AG04450 (cell line): ENCODE measurements at regions not wholly inside any gene's neighbourhood (a gene's known extent, or its start where the extent isn't known, plus 50 kb on each side); places are given as distances from the start of the nearest gene placed in this dataset.

Experiments used
- CTCF ChIA-PET: fragments of 300-600, 350-600 bp; formaldehyde crosslinking; extraction: SDS; loops from one replicate; lab custom pipeline; 2022; ENCODE audit warnings: antibody characterized with exemption, inconsistent platforms; lab: Charles Lee
- POLR2A ChIA-PET: fragments of 350-600 bp; formaldehyde crosslinking; extraction: SDS; loops from one replicate; lab custom pipeline; 2021; ENCODE audit warnings: antibody characterized with exemption, inconsistent platforms; lab: Yijun Ruan, JAX
- DNase-seq: peaks from one replicate; pipeline ENCODE4 v3.0.0-alpha.2; 2011; ENCODE audit warnings: low read depth, low spot score
- H3K27ac ChIP-seq: one replicate; pipeline ENCODE4 v1.5.1; 2012; ENCODE audit warnings: low read depth, low read length, control low read depth
- H3K27me3 ChIP-seq: one replicate; pipeline ENCODE4 v1.6.0; 2012; ENCODE audit warnings: low read length; ENCODE audit not compliant: control insufficient read depth, insufficient read depth
- H3K4me3 ChIP-seq: 2 replicates; pipeline ENCODE4 v1.5.1; 2011; ENCODE audit warnings: mild to moderate bottlenecking, low read depth, low read length, control low read depth
- H3K9me3 ChIP-seq: 2 replicates; pipeline ENCODE4 v1.5.1; 2012; ENCODE audit warnings: low read length; ENCODE audit not compliant: control insufficient read depth, insufficient read depth
- CTCF ChIP-seq: IDR thresholded peaks from 2 replicates; pipeline ENCODE4 v1.5.1; 2011; ENCODE audit warnings: low read depth, low read length, control low read depth, inconsistent platforms

GRCh38 chr6:123716506-123716905 is 79.8 kb upstream of the TRDN start:
- POLR2A ChIA-PET = no interaction called here
- Histone ChIP-seq H3K9me3 (no peaks in the 10 kb centered on the region), H3K4me3 (no peak overlapping the region), H3K27ac (no peak overlapping the region), H3K27me3 (no peaks in the 10 kb centered on the region)
- CTCF ChIA-PET = interaction anchor here (1.0 to 1.7 kb wide), 3 partner anchors 300 to 987 kb away, joined by 3 to 12 read pairs (median 10); no protein-coding TSS in a partner anchor
- no peak for DNase-seq
- no peak for TF ChIP-seq CTCF

DNA sequence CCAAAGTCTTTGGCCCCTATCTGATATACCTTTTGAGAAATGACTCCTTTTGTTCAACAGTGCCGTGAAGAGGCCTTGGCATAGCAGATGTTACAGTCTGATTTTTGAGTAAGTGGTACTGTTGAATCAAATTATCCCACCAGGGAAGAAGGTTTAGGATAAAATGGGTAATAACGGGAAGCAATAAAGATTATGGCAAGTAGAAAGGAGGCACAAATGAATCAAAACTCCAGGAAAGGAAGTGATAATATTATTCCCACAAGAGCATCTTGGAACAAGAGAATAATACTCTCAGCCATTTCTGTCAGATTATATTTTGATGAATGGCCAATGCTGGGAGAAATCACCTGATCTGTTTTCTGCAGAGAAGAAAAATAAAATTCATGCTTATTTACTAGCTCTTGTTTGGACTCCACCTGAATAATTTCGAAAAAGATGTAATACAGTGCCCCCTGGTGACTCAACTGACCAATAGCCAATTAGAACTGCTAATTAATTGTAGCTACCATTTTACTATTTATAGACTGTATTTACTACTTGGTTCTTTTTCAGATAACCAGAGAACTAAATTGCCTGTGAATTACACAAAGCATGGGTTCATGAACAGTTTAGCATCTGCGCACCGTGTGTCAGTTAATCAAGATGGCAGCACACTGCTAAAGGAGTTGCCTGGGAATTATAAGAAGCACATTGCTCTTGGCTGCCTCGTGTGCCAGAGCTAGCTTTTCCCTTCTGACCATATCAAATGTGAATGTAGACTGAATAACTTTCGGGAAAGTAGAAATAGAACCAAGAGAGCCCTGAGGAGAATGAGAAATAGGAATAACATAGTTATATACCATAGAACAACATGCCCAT is 78.5 kb upstream of the TRDN start:
- POLR2A ChIA-PET = no interaction called here
- CTCF ChIA-PET = interaction anchor here (0.6 to 1.7 kb wide), 13 partner anchors 9 to 1236 kb away, joined by 3 to 12 read pairs (median 4); no protein-coding TSS in a partner anchor
- H3K27ac ChIP-seq = no peak overlapping the region
- DNase-seq = no peak
- no peak overlapping the region for H3K4me3 ChIP-seq
- H3K9me3 ChIP-seq = no peaks in the 10 kb centered on the region
- no peaks in the 10 kb centered on the region for H3K27me3 ChIP-seq
- TF ChIP-seq CTCF = peak; percentile 33

DNA sequence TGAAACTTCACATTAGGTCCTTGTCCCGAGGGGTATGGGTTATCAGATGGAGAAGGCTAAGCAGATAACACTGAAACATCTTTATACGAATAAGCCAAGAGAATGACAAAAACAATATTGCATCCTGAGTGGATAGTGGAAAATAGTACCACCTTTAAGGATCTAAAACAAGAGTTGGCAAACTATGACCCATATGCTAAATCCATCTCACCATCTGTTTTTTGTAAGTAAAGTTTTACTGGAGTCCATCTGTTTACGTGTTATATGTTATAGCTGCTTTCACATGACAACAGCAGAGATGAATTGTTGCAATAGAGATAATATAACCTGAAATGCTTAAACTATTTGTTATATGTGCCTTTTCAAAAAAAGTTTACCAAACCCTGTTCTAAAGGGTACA is 76.1 kb upstream of the TRDN start:
- no peak for DNase-seq
- CTCF ChIA-PET = no interaction called here
- POLR2A ChIA-PET = no interaction called here
- Histone ChIP-seq H3K4me3 (no peak overlapping the region), H3K9me3 (no peaks in the 10 kb centered on the region), H3K27ac (no peak overlapping the region), H3K27me3 (no peaks in the 10 kb centered on the region)
- TF ChIP-seq CTCF = no peak

- POLR2A ChIA-PET = no interaction called here
- CTCF ChIA-PET = no interaction called here
- no peak for DNase-seq
- TF ChIP-seq CTCF = no peak
- H3K27ac ChIP-seq = no peak overlapping the region
- H3K27me3 ChIP-seq = no peaks in the 10 kb centered on the region
- H3K9me3 ChIP-seq = no peaks in the 10 kb centered on the region
- H3K4me3 ChIP-seq = no peak overlapping the region
Measured at GRCh38 chr6:123702943-123703342, 66.2 kb upstream of the TRDN start.

DNA sequence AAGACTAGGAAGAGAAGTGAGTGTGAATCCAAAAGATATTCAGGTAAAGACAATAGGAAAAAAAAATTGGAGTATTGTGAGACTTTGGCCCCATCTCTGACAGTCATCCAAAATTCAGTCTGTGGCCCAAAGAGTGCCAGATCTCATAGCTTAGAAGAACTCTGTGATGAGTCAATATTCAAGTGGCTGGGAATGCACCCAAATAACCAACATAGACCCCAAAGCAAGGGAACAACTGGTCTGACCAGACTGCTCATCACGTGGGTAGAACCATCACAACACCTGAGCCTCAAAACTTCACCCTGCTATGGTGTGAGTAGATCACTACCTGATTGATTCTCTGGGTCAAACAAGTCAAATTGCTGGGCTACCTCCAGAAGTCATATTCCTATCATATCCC is 51.1 kb upstream of the TRDN start:
- Histone ChIP-seq H3K4me3 (no peak overlapping the region), H3K27ac (no peak overlapping the region), H3K27me3 (no peaks in the 10 kb centered on the region), H3K9me3 (no peaks in the 10 kb centered on the region; the same call in 1 of the 2 replicates)
- TF ChIP-seq CTCF = no peak
- DNase-seq = no peak
- POLR2A ChIA-PET = no interaction called here
- CTCF ChIA-PET = no interaction called here
